ENCODE measurements at regions not wholly inside any gene's neighbourhood (a gene's known extent, or its start where the extent isn't known, plus 50 kb on each side); places are given as distances from the start of the nearest gene placed in this dataset.

GRCh38 chr17:15048381-15048780, 216.7 kb downstream of the PMP22 start:
- DNase-seq (ENCODE audit: low read depth) = no peak
- TF ChIP-seq CTCF (IDR thresholded peaks at IDR 0.05; ENCODE audit: control insufficient read depth, insufficient read depth, low read depth, low read length, missing control alignments) = no peak
- H3K4me3 ChIP-seq (ENCODE audit: control insufficient read depth, low read depth, low read length) = no peak overlapping the region

DNA sequence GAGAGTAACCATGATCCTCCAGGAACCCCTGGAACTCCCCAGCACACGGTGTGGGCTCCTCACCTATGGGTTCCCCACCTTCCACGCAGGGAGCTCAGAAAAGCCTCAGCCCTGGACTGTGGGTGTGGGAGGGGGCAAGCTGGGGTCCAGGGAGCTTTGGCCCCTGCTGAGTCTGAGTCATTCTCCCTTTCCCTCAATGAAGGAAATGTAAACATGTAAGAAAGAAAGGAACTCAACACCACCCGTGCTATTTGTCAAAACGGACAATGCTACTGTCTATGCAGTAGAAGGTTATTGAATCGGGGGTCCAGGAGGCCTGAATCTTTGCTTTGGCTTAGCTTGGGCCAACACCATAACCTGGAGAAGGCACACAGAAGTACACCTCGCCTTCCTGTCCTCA, 222.8 kb downstream of the PMP22 start:
- no peak overlapping the region for H3K4me3 ChIP-seq (ENCODE audit: control insufficient read depth, low read depth, low read length)
- no peak for DNase-seq (ENCODE audit: low read depth)
- no peak for TF ChIP-seq CTCF (IDR thresholded peaks at IDR 0.05; ENCODE audit: control insufficient read depth, insufficient read depth, low read depth, low read length, missing control alignments)

- TF ChIP-seq CTCF (IDR thresholded peaks at IDR 0.05; ENCODE audit: control insufficient read depth, insufficient read depth, low read depth, low read length, missing control alignments) = no peak
- H3K4me3 ChIP-seq (ENCODE audit: control insufficient read depth, low read depth, low read length) = no peak overlapping the region
- no peak for DNase-seq (ENCODE audit: low read depth)
Observed at GRCh38 chr17:15039366-15039765, 225.8 kb downstream of the PMP22 start.

- peak; percentile 38 for DNase-seq (ENCODE audit: low read depth)
- no peak for TF ChIP-seq CTCF (IDR thresholded peaks at IDR 0.05; ENCODE audit: control insufficient read depth, insufficient read depth, low read depth, low read length, missing control alignments)
- no peak overlapping the region for H3K4me3 ChIP-seq (ENCODE audit: control insufficient read depth, low read depth, low read length)
Observed at GRCh38 chr17:15038656-15039055, 226.5 kb downstream of the PMP22 start.

DNA sequence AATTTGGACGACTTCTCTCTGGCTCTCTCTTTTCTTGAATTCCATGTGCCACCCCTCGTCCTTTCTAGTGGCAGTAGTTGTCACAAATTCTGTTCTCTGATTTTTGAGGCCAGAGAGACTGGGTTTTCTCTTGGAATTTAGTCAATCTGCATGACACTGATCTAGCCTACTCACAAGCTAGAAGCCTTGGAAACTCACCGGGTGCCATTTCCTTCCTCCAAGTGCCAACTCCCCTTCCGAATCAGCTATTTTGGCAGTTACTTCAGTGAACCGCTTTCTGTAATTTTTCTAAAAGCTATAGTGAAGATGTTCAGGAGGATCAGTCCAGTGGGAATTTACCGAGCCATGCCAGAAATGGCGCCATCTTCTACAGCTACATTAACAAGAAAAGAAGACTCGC, 228.9 kb downstream of the PMP22 start:
- no peak overlapping the region for H3K4me3 ChIP-seq (ENCODE audit: control insufficient read depth, low read depth, low read length)
- DNase-seq (ENCODE audit: low read depth) = no peak
- TF ChIP-seq CTCF (IDR thresholded peaks at IDR 0.05; ENCODE audit: control insufficient read depth, insufficient read depth, low read depth, low read length, missing control alignments) = no peak

DNA sequence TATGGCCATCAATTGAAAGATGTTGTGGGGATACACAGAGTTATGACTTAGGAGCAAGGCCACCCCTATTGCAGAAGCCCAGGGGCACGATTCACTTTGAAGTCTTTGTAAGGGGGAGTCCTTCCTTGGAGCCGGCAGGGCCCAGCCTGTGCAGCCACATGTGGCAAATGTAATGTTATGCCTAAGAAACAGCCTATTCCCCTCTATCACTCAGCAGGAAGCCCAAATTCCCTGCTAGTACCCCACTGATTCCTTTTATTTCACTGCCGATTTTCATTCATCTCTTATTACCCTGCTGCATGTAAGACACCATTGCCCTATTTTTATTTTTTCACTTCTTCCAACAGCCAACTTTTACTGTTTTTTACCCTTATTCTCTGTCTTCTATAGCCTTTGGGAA, 233.2 kb downstream of the PMP22 start:
- no peak for DNase-seq (ENCODE audit: low read depth)
- no peak for TF ChIP-seq CTCF (IDR thresholded peaks at IDR 0.05; ENCODE audit: control insufficient read depth, insufficient read depth, low read depth, low read length, missing control alignments)
- no peak overlapping the region for H3K4me3 ChIP-seq (ENCODE audit: control insufficient read depth, low read depth, low read length)

- no peak overlapping the region for H3K4me3 ChIP-seq (ENCODE audit: control insufficient read depth, low read depth, low read length)
- no peak for TF ChIP-seq CTCF (IDR thresholded peaks at IDR 0.05; ENCODE audit: control insufficient read depth, insufficient read depth, low read depth, low read length, missing control alignments)
- DNase-seq (ENCODE audit: low read depth) = no peak
Observed at GRCh38 chr17:15029469-15029868, 235.7 kb downstream of the PMP22 start.
